H1 (cell line): ENCODE measurements at regions not wholly inside any gene's neighbourhood (a gene's known extent, or its start where the extent isn't known, plus 50 kb on each side); places are given as distances from the start of the nearest gene placed in this dataset.

Source experiments
- ASH2L ChIP-seq: fragments of 200-600, 300-600 bp; sonication (generic); IDR thresholded peaks from one replicate; pipeline ENCODE4 v1.7.1; 2017; ENCODE audit warnings: low read length
- ATF2 ChIP-seq: IDR thresholded peaks from 2 replicates; pipeline ENCODE4 v1.6.1; 2012; ENCODE audit warnings: low read length, inconsistent platforms

GRCh38 chr9:119707228-119707845, 338.1 kb upstream of the BRINP1 start (continued):
- TF ChIP-seq ATF2 (no peak), ASH2L (no peak)
